Left ventricle myocardium inferior (tissue), 1 donor: ENCODE measurements at regions not wholly inside any gene's neighbourhood (a gene's known extent, or its start where the extent isn't known, plus 50 kb on each side); places are given as distances from the start of the nearest gene placed in this dataset.

ENCODE experiments used
- DNase-seq: peaks from one replicate; pipeline ENCODE4 v3.0.0-alpha.2; 2020
- H3K27ac ChIP-seq: fragments of 200-600 bp; replicated peaks from 2 replicates; pipeline ENCODE4 v1.8.0; 2021
- H3K27me3 ChIP-seq: fragments of 200-600 bp; 2 replicates; pipeline ENCODE4 v1.8.0; 2021; ENCODE audit warnings: low read depth
- H3K36me3 ChIP-seq: fragments of 200-600 bp; 2 replicates; pipeline ENCODE4 v1.8.0; 2021
- H3K4me1 ChIP-seq: fragments of 200-600 bp; 2 replicates; pipeline ENCODE4 v1.8.0; 2021
- H3K4me3 ChIP-seq: fragments of 200-600 bp; 2 replicates; pipeline ENCODE4 v1.8.0; 2021; ENCODE audit warnings: mild to moderate bottlenecking, moderate library complexity
- H3K9me3 ChIP-seq: fragments of 200-600 bp; replicated peaks from 2 replicates; pipeline ENCODE4 v1.8.0; 2021
- CTCF ChIP-seq: fragments of 200-600 bp; IDR thresholded peaks from 2 replicates; pipeline ENCODE4 v1.8.0; 2021; ENCODE audit warnings: antibody characterized with exemption, mild to moderate bottlenecking, borderline replicate concordance
- intact Hi-C: fragments of 100-400 bp; cut with micrococcal nuclease; formaldehyde crosslinking; loops from one replicate; pipeline ENCODE4 v1.11.0; 2022
- donor health status: DM: no; HTN: yes; CAD: no; lungs with severe emphysema.

- Histone ChIP-seq H3K36me3 (no peaks in the 10 kb centered on the region), H3K9me3 (no peaks in the 10 kb centered on the region), H3K4me1 (no peaks in the 10 kb centered on the region), H3K4me3 (no peak overlapping the region), H3K27ac (no peak overlapping the region), H3K27me3 (no peaks in the 10 kb centered on the region)
- DNase-seq: no peak
- intact Hi-C loops: no loop called here
- no peak for TF ChIP-seq CTCF
Measured at GRCh38 chr3:144390786-144391185, 419.2 kb downstream of the DIPK2A start.

GRCh38 chr3:144391236-144391635 is 419.6 kb downstream of the DIPK2A start:
- no peak for DNase-seq
- no peaks in the 10 kb centered on the region for H3K36me3 ChIP-seq
- no peaks in the 10 kb centered on the region for H3K27me3 ChIP-seq
- H3K4me1 ChIP-seq: no peaks in the 10 kb centered on the region
- peaks cover 3% of the 10 kb centered on the region for H3K9me3 ChIP-seq
- TF ChIP-seq CTCF: no peak
- intact Hi-C loops: no loop called here
- H3K27ac ChIP-seq: no peak overlapping the region
- no peak overlapping the region for H3K4me3 ChIP-seq

- H3K36me3 ChIP-seq: no peaks in the 10 kb centered on the region
- H3K4me1 ChIP-seq: no peaks in the 10 kb centered on the region
- H3K4me3 ChIP-seq: no peak overlapping the region
- no peak overlapping the region for H3K27ac ChIP-seq
- DNase-seq: no peak
- H3K27me3 ChIP-seq: no peaks in the 10 kb centered on the region
- intact Hi-C loops: no loop called here
- no peak for TF ChIP-seq CTCF
- H3K9me3 ChIP-seq: peaks cover 28% of the 10 kb centered on the region
Measured at GRCh38 chr3:144394032-144394431, 422.4 kb downstream of the DIPK2A start.

GRCh38 chr3:144402430-144402829 is 430.8 kb downstream of the DIPK2A start:
- no peak overlapping the region for H3K4me3 ChIP-seq
- no peak overlapping the region for H3K27ac ChIP-seq
- intact Hi-C loops: no loop called here
- H3K4me1 ChIP-seq: no peaks in the 10 kb centered on the region
- H3K27me3 ChIP-seq: no peaks in the 10 kb centered on the region
- H3K36me3 ChIP-seq: no peaks in the 10 kb centered on the region
- peaks cover 37% of the 10 kb centered on the region for H3K9me3 ChIP-seq
- DNase-seq: no peak
- no peak for TF ChIP-seq CTCF

- DNase-seq: no peak
- no peaks in the 10 kb centered on the region for H3K36me3 ChIP-seq
- H3K27ac ChIP-seq: no peak overlapping the region
- no peak for TF ChIP-seq CTCF
- intact Hi-C loops: no loop called here
- no peak overlapping the region for H3K4me3 ChIP-seq
- H3K9me3 ChIP-seq: peaks cover 31% of the 10 kb centered on the region
- no peaks in the 10 kb centered on the region for H3K4me1 ChIP-seq
- H3K27me3 ChIP-seq: no peaks in the 10 kb centered on the region
Measured at GRCh38 chr3:144403040-144403457, 431.4 kb downstream of the DIPK2A start.

- H3K27me3 ChIP-seq: no peaks in the 10 kb centered on the region
- no peak for TF ChIP-seq CTCF
- H3K36me3 ChIP-seq: no peaks in the 10 kb centered on the region
- no peak overlapping the region for H3K27ac ChIP-seq
- intact Hi-C loops: no loop called here
- H3K9me3 ChIP-seq: peaks cover 25% of the 10 kb centered on the region
- no peak overlapping the region for H3K4me3 ChIP-seq
- DNase-seq: no peak
- no peaks in the 10 kb centered on the region for H3K4me1 ChIP-seq
Measured at GRCh38 chr3:144407335-144407734, 435.7 kb downstream of the DIPK2A start.
